ENCODE measurements at regions not wholly inside any gene's neighbourhood (a gene's known extent, or its start where the extent isn't known, plus 50 kb on each side); places are given as distances from the start of the nearest gene placed in this dataset.
"Not testable (repeated sequence)": the region's sequence is repeated elsewhere in the genome, so short reads cannot be mapped to it uniquely, and the experiment has no call there.

- DNase-seq (ENCODE audit: low read depth in 2 of 2): peak; percentile 81 to 84
These were observed 115.0 kb upstream of the SHISA3 start for GRCh38 chr4:42282081-42282901.

- DNase-seq (ENCODE audit: low read depth in 2 of 2): no peak
These were observed 113.3 kb upstream of the SHISA3 start for GRCh38 chr4:42284030-42284429.

GRCh38 chr4:42288876-42289275, 108.4 kb upstream of the SHISA3 start:
- DNase-seq (ENCODE audit: low read depth in 2 of 2): not testable (repeated sequence)

GRCh38 chr4:42292192-42292591, 105.1 kb upstream of the SHISA3 start:
- DNase-seq (ENCODE audit: low read depth in 2 of 2): not testable (repeated sequence)

GRCh38 chr4:42293967-42294813, 103.1 kb upstream of the SHISA3 start:
- DNase-seq (ENCODE audit: low read depth in 2 of 2): no peak

- DNase-seq (ENCODE audit: low read depth in 2 of 2): peak; percentile 10 to 14
These were observed 101.1 kb upstream of the SHISA3 start for GRCh38 chr4:42296196-42296595.

GRCh38 chr4:42302348-42302747, 94.9 kb upstream of the SHISA3 start:
- DNase-seq (ENCODE audit: low read depth in 2 of 2): peak; percentile 20 to 26

GRCh38 chr4:42306221-42307109, 90.8 kb upstream of the SHISA3 start:
- DNase-seq (ENCODE audit: low read depth in 2 of 2): peak in 1 of 2 donors; percentile 13

- no peak for DNase-seq (ENCODE audit: low read depth in 2 of 2)
These were observed 89.0 kb upstream of the SHISA3 start for GRCh38 chr4:42308247-42308646.

GRCh38 chr4:42309361-42310260, 87.7 kb upstream of the SHISA3 start:
- no peak for DNase-seq (ENCODE audit: low read depth in 2 of 2)

- no peak for DNase-seq (ENCODE audit: low read depth in 2 of 2)
These were observed 86.9 kb upstream of the SHISA3 start for GRCh38 chr4:42310358-42310757.

- no peak for DNase-seq (ENCODE audit: low read depth in 2 of 2)
These were observed 86.5 kb upstream of the SHISA3 start for GRCh38 chr4:42310806-42311205.

- DNase-seq (ENCODE audit: low read depth in 2 of 2): no peak
These were observed 85.7 kb upstream of the SHISA3 start for GRCh38 chr4:42311591-42311990.

- not testable (repeated sequence) for DNase-seq (ENCODE audit: low read depth in 2 of 2)
These were observed 83.9 kb upstream of the SHISA3 start for GRCh38 chr4:42313420-42313819.

GRCh38 chr4:42313872-42314271, 83.4 kb upstream of the SHISA3 start:
- no peak for DNase-seq (ENCODE audit: low read depth in 2 of 2)

- no peak for DNase-seq (ENCODE audit: low read depth in 2 of 2)
These were observed 82.1 kb upstream of the SHISA3 start for GRCh38 chr4:42315231-42315630.

- DNase-seq (ENCODE audit: low read depth in 2 of 2): no peak
These were observed 76.4 kb upstream of the SHISA3 start for GRCh38 chr4:42320822-42321388.

- DNase-seq (ENCODE audit: low read depth in 2 of 2): no peak
These were observed 71.2 kb upstream of the SHISA3 start for GRCh38 chr4:42326040-42326439.

- no peak for DNase-seq (ENCODE audit: low read depth in 2 of 2)
These were observed 70.8 kb upstream of the SHISA3 start for GRCh38 chr4:42326524-42326923.

GRCh38 chr4:42327323-42327722, 70.0 kb upstream of the SHISA3 start:
- DNase-seq (ENCODE audit: low read depth in 2 of 2): no peak
